ENCODE measurements at regions not wholly inside any gene's neighbourhood (a gene's known extent, or its start where the extent isn't known, plus 50 kb on each side); places are given as distances from the start of the nearest gene placed in this dataset.

- H3K27me3 Mint-ChIP-seq = peaks cover 22% of the 10 kb centered on the region
- POLR2A ChIA-PET = no interaction called here
- no peak overlapping the region for H3K27ac Mint-ChIP-seq
- CTCF ChIA-PET = no interaction called here
- DNase-seq = no peak
- H3K4me3 Mint-ChIP-seq = no peak overlapping the region
- no peaks in the 10 kb centered on the region for H3K36me3 Mint-ChIP-seq (ENCODE audit: low read depth)
- no peaks in the 10 kb centered on the region for H3K4me1 Mint-ChIP-seq
- no peaks in the 10 kb centered on the region for H3K9me3 Mint-ChIP-seq
Measured at GRCh38 chr3:44030285-44030684, 211.4 kb upstream of the TOPAZ1 start.

- H3K9me3 Mint-ChIP-seq = no peaks in the 10 kb centered on the region
- CTCF ChIA-PET = no interaction called here
- H3K36me3 Mint-ChIP-seq (ENCODE audit: low read depth) = no peaks in the 10 kb centered on the region
- POLR2A ChIA-PET = no interaction called here
- H3K27ac Mint-ChIP-seq = no peak overlapping the region
- no peak overlapping the region for H3K4me3 Mint-ChIP-seq
- peaks cover 18% of the 10 kb centered on the region for H3K27me3 Mint-ChIP-seq
- DNase-seq = no peak
- H3K4me1 Mint-ChIP-seq = no peaks in the 10 kb centered on the region
Measured at GRCh38 chr3:44030687-44031305, 210.9 kb upstream of the TOPAZ1 start.

- H3K27me3 Mint-ChIP-seq = peaks cover 16% of the 10 kb centered on the region
- no peaks in the 10 kb centered on the region for H3K9me3 Mint-ChIP-seq
- no peaks in the 10 kb centered on the region for H3K36me3 Mint-ChIP-seq (ENCODE audit: low read depth)
- no peak overlapping the region for H3K27ac Mint-ChIP-seq
- H3K4me1 Mint-ChIP-seq = no peaks in the 10 kb centered on the region
- no peak for DNase-seq
- no peak overlapping the region for H3K4me3 Mint-ChIP-seq
- POLR2A ChIA-PET = no interaction called here
- CTCF ChIA-PET = no interaction called here
Measured at GRCh38 chr3:44031387-44032380, 210.0 kb upstream of the TOPAZ1 start.

GRCh38 chr3:44032487-44032886 lies 209.2 kb upstream of the TOPAZ1 start:
- Mint-ChIP-seq H3K4me1 (no peaks in the 10 kb centered on the region), H3K27ac (no peak overlapping the region), H3K27me3 (peaks cover 13% of the 10 kb centered on the region), H3K9me3 (no peaks in the 10 kb centered on the region), H3K4me3 (no peak overlapping the region), H3K36me3 (ENCODE audit: low read depth) (no peaks in the 10 kb centered on the region)
- ChIA-PET POLR2A (no interaction called here), CTCF (no interaction called here)
- DNase-seq = no peak

- DNase-seq = no peak
- peaks cover 13% of the 10 kb centered on the region for H3K27me3 Mint-ChIP-seq
- ChIA-PET CTCF (no interaction called here), POLR2A (no interaction called here)
- no peak overlapping the region for H3K4me3 Mint-ChIP-seq
- no peaks in the 10 kb centered on the region for H3K9me3 Mint-ChIP-seq
- H3K36me3 Mint-ChIP-seq (ENCODE audit: low read depth) = no peaks in the 10 kb centered on the region
- H3K27ac Mint-ChIP-seq = no peak overlapping the region
- no peaks in the 10 kb centered on the region for H3K4me1 Mint-ChIP-seq
Measured at GRCh38 chr3:44033123-44033522, 208.6 kb upstream of the TOPAZ1 start.

- ChIA-PET POLR2A (no interaction called here), CTCF (no interaction called here)
- H3K9me3 Mint-ChIP-seq = no peaks in the 10 kb centered on the region
- peaks cover 20% of the 10 kb centered on the region for H3K27me3 Mint-ChIP-seq
- no peak overlapping the region for H3K27ac Mint-ChIP-seq
- no peak for DNase-seq
- H3K36me3 Mint-ChIP-seq (ENCODE audit: low read depth) = no peaks in the 10 kb centered on the region
- no peaks in the 10 kb centered on the region for H3K4me1 Mint-ChIP-seq
- H3K4me3 Mint-ChIP-seq = no peak overlapping the region
Measured at GRCh38 chr3:44036850-44037249, 204.8 kb upstream of the TOPAZ1 start.

- no peak for DNase-seq
- Mint-ChIP-seq H3K9me3 (no peaks in the 10 kb centered on the region), H3K4me1 (no peaks in the 10 kb centered on the region), H3K36me3 (ENCODE audit: low read depth) (no peaks in the 10 kb centered on the region), H3K27ac (no peak overlapping the region), H3K4me3 (no peak overlapping the region), H3K27me3 (peaks cover 18% of the 10 kb centered on the region)
- ChIA-PET CTCF (no interaction called here), POLR2A (no interaction called here)
Measured at GRCh38 chr3:44039006-44039405, 202.7 kb upstream of the TOPAZ1 start.

- Mint-ChIP-seq H3K4me3 (no peak overlapping the region), H3K9me3 (no peaks in the 10 kb centered on the region), H3K27me3 (peaks cover 13% of the 10 kb centered on the region), H3K27ac (no peak overlapping the region), H3K36me3 (ENCODE audit: low read depth) (no peaks in the 10 kb centered on the region), H3K4me1 (no peaks in the 10 kb centered on the region)
- POLR2A ChIA-PET = no interaction called here
- DNase-seq = no peak
- CTCF ChIA-PET = no interaction called here
Measured at GRCh38 chr3:44041726-44042125, 200.0 kb upstream of the TOPAZ1 start.

- H3K27me3 Mint-ChIP-seq = peaks cover 16% of the 10 kb centered on the region
Measured at GRCh38 chr3:44042772-44043171, 198.9 kb upstream of the TOPAZ1 start.

GRCh38 chr3:44045476-44046275 lies 196.0 kb upstream of the TOPAZ1 start:
- H3K27me3 Mint-ChIP-seq = peaks cover 11% of the 10 kb centered on the region
- no peak overlapping the region for H3K4me3 Mint-ChIP-seq
- H3K27ac Mint-ChIP-seq = no peak overlapping the region
- no peaks in the 10 kb centered on the region for H3K9me3 Mint-ChIP-seq
- no peaks in the 10 kb centered on the region for H3K4me1 Mint-ChIP-seq
- CTCF ChIA-PET = no interaction called here
- no peak for DNase-seq
- POLR2A ChIA-PET = interaction anchor here (0.7 kb wide), 1 partner anchor 67 kb away, joined by 3 read pairs; no protein-coding TSS in a partner anchor
- H3K36me3 Mint-ChIP-seq (ENCODE audit: low read depth) = no peaks in the 10 kb centered on the region

More at GRCh38 chr3:44042772-44043171, 198.9 kb upstream of the TOPAZ1 start:
- H3K9me3 Mint-ChIP-seq = no peaks in the 10 kb centered on the region
- H3K4me1 Mint-ChIP-seq = no peaks in the 10 kb centered on the region
- POLR2A ChIA-PET = no interaction called here
- CTCF ChIA-PET = no interaction called here
- H3K4me3 Mint-ChIP-seq = no peak overlapping the region
- H3K27ac Mint-ChIP-seq = no peak overlapping the region
- no peaks in the 10 kb centered on the region for H3K36me3 Mint-ChIP-seq (ENCODE audit: low read depth)
- DNase-seq = no peak

- no peaks in the 10 kb centered on the region for H3K9me3 Mint-ChIP-seq
- no peak for DNase-seq
- no peaks in the 10 kb centered on the region for H3K4me1 Mint-ChIP-seq
- POLR2A ChIA-PET = no interaction called here
- peaks cover 12% of the 10 kb centered on the region for H3K27me3 Mint-ChIP-seq
- CTCF ChIA-PET = no interaction called here
- H3K27ac Mint-ChIP-seq = no peak overlapping the region
- H3K4me3 Mint-ChIP-seq = no peak overlapping the region
- H3K36me3 Mint-ChIP-seq (ENCODE audit: low read depth) = no peaks in the 10 kb centered on the region
Measured at GRCh38 chr3:44047796-44048195, 193.9 kb upstream of the TOPAZ1 start.

- H3K27ac Mint-ChIP-seq = no peak overlapping the region
Measured at GRCh38 chr3:44048196-44048924, 193.3 kb upstream of the TOPAZ1 start.

GRCh38 chr3:44048949-44049348 lies 192.7 kb upstream of the TOPAZ1 start:
- Mint-ChIP-seq H3K4me1 (no peaks in the 10 kb centered on the region), H3K4me3 (no peak overlapping the region), H3K36me3 (ENCODE audit: low read depth) (no peaks in the 10 kb centered on the region), H3K27ac (no peak overlapping the region), H3K9me3 (no peaks in the 10 kb centered on the region), H3K27me3 (peaks cover 13% of the 10 kb centered on the region)
- POLR2A ChIA-PET = no interaction called here
- CTCF ChIA-PET = no interaction called here
- no peak for DNase-seq

More at GRCh38 chr3:44048196-44048924, 193.3 kb upstream of the TOPAZ1 start:
- H3K27me3 Mint-ChIP-seq = peaks cover 13% of the 10 kb centered on the region
- H3K4me1 Mint-ChIP-seq = no peaks in the 10 kb centered on the region
- no peaks in the 10 kb centered on the region for H3K36me3 Mint-ChIP-seq (ENCODE audit: low read depth)
- CTCF ChIA-PET = no interaction called here
- POLR2A ChIA-PET = no interaction called here
- no peak for DNase-seq
- H3K9me3 Mint-ChIP-seq = no peaks in the 10 kb centered on the region
- no peak overlapping the region for H3K4me3 Mint-ChIP-seq
